HG03060 (cell line): ENCODE measurements at regions not wholly inside any gene's neighbourhood (a gene's known extent, or its start where the extent isn't known, plus 50 kb on each side); places are given as distances from the start of the nearest gene placed in this dataset.

Source experiments
- ATAC-seq: cut with Tn5 transposase; IDR thresholded peaks from one replicate; pipeline ENCODE4 v1.9.1; 2021; ENCODE audit warnings: low read depth, moderate number of reproducible peaks; ENCODE audit not compliant: unreplicated experiment

- peak; percentile 40 for ATAC-seq
These were observed 201.8 kb downstream of the ABHD5 start for GRCh38 chr3:43892526-43892925.

GRCh38 chr3:43893727-43894126 lies 203.0 kb downstream of the ABHD5 start:
- ATAC-seq: no peak

- no peak for ATAC-seq
These were observed 203.7 kb downstream of the ABHD5 start for GRCh38 chr3:43894176-43895049.

GRCh38 chr3:43895573-43895972 lies 204.8 kb downstream of the ABHD5 start:
- no peak for ATAC-seq

GRCh38 chr3:43902415-43902814 lies 211.7 kb downstream of the ABHD5 start:
- ATAC-seq: no peak

GRCh38 chr3:43905157-43905556 lies 214.4 kb downstream of the ABHD5 start:
- ATAC-seq: no peak

- no peak for ATAC-seq
These were observed 216.2 kb downstream of the ABHD5 start for GRCh38 chr3:43906849-43907507.

GRCh38 chr3:43907508-43907858 lies 216.7 kb downstream of the ABHD5 start:
- ATAC-seq: peak; percentile 89

GRCh38 chr3:43908456-43908855 lies 217.7 kb downstream of the ABHD5 start:
- no peak for ATAC-seq

- ATAC-seq: no peak
These were observed 218.4 kb downstream of the ABHD5 start for GRCh38 chr3:43909149-43909548.

GRCh38 chr3:43910750-43911149 lies 220.0 kb downstream of the ABHD5 start:
- ATAC-seq: no peak

GRCh38 chr3:43913036-43913948 lies 222.6 kb downstream of the ABHD5 start:
- ATAC-seq: no peak

GRCh38 chr3:43914269-43914668 lies 223.5 kb downstream of the ABHD5 start:
- ATAC-seq: no peak

GRCh38 chr3:43915546-43915945 lies 224.8 kb downstream of the ABHD5 start:
- no peak for ATAC-seq

- no peak for ATAC-seq
These were observed 226.6 kb downstream of the ABHD5 start for GRCh38 chr3:43917361-43917760.

GRCh38 chr3:43919029-43919428 lies 228.3 kb downstream of the ABHD5 start:
- ATAC-seq: no peak

GRCh38 chr3:43921056-43921648 lies 230.4 kb downstream of the ABHD5 start:
- no peak for ATAC-seq

- no peak for ATAC-seq
These were observed 231.6 kb downstream of the ABHD5 start for GRCh38 chr3:43922374-43922773.

GRCh38 chr3:43923104-43923882 lies 232.6 kb downstream of the ABHD5 start:
- no peak for ATAC-seq

- ATAC-seq: no peak
These were observed 235.3 kb downstream of the ABHD5 start for GRCh38 chr3:43926055-43926454.
